SW 1271 (cell line): ENCODE measurements at regions not wholly inside any gene's neighbourhood (a gene's known extent, or its start where the extent isn't known, plus 50 kb on each side); places are given as distances from the start of the nearest gene placed in this dataset.
"Not testable (repeated sequence)": the region's sequence is repeated elsewhere in the genome, so short reads cannot be mapped to it uniquely, and the experiment has no call there.

ENCODE experiments used
- DNase-seq, 2 experiments: peaks; one replicate each; lab custom pipeline; 2025; lab: John Stamatoyannopoulos, UW

DNA sequence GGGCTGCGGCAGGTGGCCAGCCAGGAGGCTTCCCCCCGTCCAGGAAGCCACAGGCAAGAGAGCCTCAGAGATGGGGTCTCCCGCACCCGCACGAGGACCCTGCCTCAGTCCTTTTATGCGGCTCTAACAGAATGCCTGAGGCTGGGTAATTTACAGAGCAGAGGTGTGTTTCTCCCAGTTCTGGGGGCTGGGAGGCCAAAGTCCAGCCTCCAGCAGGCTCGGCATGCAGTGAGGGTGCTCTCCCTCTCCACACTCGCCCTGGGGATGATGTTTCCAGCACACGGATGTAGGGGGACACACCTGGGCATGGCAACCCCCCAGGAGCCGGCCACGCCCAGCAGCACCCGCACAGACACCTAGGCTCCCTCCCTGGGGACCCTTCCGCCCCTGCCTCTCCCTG is 95.4 kb upstream of the PPP1R26 start:
- DNase-seq = no peak

DNA sequence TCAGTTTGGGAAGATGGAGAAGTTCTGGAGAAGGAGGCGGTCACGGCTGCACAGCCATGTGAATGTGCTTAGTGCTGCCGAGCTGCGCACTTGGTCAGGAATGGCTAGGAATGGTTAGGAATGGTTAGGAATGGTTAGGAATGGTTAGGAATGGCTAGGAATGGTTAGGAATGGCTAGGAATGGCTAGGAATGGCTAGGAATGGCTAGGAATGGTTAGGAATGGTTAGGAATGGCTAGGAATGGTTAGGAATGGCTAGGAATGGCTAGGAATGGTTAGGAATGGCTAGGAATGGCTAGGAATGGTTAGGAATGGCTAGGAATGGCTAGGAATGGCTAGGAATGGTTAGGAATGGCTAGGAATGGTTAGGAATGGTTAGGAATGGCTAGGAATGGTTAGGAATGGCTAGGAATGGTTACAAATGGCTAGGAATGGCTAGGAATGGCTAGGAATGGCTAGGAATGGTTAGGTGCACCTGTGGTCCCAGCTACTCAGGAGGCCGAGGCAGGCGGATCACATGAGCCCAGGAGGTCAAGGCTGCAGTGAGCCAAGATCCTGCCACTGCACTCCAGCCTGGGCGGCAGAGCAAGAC is 94.7 kb upstream of the PPP1R26 start:
- not testable (repeated sequence) for DNase-seq

DNA sequence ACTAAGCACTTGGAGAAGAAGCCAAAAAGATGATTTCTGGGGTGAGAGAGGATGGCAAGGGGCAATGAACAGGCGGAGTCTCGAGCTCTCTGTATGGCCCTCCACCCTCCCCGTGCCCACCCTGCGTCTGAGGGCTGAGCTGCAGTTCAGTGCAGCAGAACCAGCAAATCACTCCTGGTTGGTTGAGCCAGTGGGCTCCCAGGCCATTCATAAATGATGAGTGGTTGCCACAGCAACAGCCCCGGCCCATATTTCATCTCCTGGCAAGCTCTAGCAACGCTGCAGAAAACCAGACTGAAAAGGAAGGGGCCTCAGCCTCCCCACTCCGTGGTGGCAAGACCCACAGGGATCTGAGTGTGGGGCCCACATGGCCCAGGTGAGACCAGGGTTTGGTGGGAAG is 93.8 kb upstream of the PPP1R26 start:
- no peak for DNase-seq

DNA sequence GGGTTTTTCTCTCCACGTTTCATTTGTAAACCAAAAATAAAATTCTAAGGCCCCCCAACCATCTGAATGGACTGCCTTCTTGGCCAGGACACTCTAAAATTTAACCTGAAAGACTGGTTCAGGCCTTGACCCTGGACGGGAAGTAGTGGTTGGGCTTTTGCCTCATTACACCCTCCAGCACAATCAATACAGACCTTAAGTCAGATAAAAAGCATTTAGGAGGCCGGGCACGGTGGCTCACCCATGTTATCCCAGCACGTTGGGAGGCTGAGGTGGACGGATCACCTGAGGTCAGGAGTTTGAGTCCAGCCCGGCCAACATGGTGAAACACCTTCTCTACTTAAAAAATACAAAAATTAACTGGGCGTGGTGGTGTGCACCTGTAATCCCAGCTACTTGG is 91.6 kb upstream of the PPP1R26 start:
- no peak for DNase-seq

DNA sequence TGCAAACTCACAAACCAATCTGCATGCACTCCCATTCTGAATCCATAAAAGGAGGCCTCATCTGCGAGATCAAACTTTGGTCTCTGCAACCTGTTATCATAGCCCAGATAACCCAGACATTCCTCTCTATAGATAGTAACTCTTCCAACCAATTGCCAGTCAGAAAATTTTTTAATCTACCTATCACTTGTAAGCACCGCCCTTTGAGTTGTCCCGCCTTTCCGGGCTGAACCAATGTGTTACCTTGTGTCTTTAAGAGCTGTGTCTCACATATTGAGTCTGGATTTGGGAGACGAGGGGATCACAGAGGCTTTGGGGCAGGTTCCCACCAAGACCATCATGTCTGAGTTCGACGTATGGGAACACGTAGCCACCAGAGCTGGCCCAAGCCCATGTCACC is 91.1 kb upstream of the PPP1R26 start:
- no peak for DNase-seq

DNA sequence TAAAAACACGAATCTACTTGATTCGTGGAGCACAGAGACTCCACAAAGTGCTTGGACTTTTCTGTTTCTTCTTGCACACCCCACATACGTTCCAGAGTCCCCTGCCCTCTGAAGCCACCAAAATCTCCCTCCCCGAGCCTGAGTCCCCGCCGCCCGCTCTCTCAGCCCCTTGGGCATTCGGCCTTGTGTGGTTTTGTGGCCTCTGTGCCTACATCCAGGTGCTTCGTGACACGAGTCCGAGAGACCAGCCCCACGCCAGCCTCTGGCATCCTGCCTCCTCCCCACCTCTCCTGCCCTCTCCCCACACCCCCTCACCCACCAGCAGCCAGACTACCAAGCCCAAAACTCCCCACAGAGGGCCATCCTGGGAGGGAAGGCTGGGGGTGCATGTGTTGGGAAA is 87.8 kb upstream of the PPP1R26 start:
- DNase-seq = no peak

DNA sequence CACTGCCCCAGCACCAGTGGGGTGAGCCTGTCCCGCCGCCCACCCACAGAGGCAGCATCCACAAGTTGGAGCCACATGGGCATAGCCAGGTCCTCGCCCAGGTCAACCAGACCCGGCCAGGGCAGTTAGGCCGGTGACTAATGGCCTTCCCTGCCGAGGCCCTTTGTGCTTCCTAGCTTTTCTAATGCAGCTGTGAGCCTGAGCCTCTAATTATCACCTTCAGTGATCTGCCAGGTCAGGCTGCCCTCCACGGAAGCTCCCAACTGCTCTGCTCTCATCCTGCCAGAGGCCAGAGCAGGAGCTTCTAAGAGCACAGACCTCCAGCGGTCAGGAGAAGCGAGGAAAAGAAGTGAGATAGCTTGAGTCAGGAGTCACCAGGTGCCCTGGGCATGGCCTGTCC is 87.1 kb upstream of the PPP1R26 start:
- DNase-seq = no peak

DNA sequence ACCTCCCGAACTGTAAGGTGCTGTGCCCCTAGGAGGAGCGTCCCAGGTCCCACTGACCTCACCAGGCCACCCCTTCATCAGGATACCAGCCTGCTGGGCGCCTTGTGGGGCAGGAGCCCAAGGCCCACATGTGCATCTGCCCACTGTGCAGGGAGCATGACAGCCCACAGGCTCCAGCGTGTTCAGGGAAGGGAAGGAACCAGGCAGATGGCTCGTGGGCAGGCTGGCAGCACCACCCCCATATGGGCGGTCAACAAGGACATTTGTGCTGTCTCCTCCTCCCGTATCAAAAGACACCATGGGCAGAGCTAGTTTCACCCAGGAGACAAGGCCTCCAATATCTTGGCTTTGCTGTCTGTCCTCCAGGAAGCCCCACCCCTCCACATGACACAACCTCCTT is 85.5 kb upstream of the PPP1R26 start:
- no peak for DNase-seq

DNA sequence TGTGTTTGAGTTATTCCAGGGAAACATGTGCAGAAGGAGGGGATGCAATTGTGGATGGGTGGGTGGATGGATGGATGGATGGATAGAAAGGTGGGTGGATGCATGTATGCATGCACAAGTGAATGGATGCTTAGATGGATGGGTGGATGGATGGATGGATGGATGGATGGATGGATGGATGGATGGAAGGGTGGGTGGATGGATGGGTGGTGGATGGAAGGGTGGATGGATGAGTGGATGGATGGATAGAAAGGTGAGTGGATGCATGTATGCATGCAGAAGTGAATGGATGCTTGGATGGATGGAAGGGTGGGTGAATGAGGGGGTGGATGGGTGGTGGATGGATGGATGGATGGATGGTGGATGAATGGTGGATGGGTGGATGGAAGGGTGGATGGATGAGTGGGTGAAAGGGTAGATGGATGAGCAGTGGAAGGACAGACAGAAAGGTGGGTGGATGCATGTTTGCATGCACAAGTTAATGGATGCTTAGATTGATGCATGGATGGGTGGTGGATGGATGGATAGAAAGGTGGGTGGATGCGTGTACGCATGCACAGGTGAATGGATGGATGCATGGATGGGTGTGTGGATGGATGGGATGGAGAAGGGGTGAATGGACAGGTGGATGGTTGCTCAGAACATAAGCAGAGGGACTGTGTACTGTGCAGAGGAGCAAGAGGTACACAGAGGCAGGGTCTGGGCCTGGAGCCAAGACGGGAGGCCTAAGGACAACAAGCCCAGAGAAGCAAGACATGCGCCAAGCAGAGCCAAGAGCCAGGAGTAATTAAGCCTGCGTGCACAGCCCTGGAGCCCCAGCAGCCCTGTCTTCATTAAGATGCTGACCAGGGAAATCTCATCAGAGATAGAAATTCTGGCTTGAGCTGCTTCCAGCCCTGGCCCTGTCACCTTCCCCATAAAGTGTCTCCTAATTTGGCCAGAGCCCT is 84.6 kb upstream of the PPP1R26 start:
- no peak for DNase-seq

DNA sequence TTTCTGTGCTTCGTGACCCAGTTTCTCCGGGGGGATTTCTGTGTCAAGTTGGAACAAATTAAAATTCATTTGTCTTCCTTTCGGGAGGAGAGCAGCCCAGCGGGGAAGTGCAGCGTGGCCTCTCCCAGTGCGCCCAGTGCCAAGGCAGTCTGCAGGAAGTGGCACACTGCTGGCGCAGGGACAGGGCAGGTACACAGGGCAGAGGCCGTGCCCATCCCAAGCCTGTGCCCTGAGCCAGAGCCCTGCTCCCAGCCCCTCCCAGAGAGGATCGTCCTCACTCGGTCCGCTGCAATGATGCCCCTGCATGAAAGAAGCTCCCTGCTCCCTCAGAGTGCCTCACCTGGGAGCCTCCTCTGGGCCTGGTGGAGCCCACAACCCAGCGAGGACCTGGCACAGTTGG is 82.4 kb upstream of the PPP1R26 start:
- no peak for DNase-seq

DNA sequence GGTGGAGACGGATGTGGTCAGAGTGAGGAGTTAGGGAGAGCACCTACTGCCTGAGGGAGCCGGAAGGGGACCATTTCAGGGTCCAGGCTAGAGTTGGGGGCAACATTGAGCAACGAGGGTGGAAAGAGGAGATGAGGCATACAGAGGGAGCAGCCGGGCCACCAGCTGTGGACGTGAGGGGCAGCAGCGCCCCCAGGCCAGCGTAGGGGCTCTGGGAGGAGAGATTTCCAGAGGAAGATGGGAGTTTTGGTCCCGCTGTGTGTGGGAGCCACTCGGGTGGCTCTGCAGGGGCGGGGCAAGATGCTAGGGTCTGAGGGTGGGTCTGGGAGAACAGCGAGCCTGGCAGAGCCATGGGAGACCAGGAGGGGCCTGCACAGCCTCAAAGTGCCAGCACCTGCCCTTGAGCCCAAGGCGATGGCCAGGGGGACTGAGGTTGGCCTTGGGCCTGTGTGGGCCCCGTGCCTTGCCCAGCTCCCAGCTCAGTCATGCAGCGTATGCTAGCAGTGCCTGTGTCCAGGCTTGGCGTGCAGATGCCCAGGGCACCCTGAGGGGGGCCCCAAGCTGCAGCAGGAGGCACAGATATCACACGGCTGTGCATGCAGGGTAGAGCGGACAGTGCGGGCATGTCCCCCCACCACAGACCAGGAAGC is 80.5 kb upstream of the PPP1R26 start:
- DNase-seq = no peak

DNA sequence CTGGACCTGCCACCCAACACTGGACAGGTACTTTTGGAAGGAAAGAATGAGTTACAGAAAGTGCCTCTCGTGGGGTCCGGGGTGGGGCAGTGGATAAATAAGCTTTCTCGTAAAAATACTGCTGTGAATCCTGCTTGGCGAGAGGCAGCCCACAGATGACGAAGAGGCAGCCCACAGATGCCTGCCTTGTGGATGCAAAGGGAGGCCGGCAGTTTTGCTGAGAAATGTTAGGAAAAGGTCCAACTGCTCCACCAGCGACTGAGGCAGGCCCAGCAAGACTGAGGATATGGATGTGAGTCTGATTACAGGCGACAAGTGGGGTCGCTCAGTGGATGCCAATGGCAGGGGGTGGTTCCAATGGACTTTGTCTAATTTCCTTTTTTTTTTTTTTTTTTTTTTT is 79.1 kb upstream of the PPP1R26 start:
- no peak for DNase-seq

DNA sequence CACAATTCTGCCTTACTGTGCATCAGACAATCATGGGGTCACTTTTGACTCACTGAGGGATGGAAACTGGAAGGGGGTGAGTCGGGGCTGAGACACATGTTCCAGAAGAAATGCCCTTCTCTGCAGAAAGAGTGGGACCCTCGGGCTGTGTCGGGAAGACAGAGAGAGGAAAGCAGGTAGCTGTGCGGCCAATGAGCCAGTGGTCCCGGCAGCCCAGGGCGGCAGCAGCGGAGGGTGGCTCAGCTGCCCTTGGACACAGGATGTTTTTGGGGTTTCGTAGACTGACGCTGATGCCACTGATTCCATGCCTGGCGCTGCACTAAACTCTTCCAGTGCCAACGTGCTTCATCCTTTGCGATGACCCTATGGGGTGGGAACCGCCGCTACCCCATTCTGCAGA is 78.4 kb upstream of the PPP1R26 start:
- no peak for DNase-seq

DNA sequence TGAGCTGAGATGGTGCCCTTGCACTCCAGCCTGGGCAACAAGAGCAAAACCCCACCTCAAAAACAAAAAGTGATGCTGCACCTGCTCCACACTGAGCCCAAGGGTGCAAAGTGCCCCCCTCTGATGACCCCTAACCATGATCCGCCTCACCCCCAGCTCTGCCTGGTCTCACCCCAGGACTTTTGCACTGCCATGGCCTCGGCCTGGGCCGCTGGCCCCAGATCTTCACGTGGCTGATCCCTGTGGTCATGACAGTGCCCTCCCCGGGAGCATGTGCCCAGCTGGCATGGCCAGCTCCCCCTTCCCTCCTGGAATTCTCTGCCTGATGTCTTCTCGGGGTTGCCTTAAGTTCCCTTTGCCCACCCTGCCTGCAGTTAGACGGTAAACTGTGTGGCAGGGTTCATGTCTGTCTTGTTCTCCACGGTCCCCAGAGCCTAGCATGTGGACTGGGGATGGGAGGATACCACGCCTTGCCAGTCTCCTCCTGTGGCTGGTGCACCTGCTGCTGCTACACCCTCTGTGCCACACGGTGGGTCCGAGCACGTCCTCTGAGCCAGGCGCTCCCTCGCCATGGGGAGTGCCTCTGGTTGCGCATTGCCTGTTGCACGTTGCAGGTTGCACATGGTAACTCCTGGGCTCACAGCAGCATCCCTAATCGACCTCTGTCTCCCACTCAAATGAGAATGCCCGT is 77.4 kb upstream of the PPP1R26 start:
- DNase-seq = no peak

DNA sequence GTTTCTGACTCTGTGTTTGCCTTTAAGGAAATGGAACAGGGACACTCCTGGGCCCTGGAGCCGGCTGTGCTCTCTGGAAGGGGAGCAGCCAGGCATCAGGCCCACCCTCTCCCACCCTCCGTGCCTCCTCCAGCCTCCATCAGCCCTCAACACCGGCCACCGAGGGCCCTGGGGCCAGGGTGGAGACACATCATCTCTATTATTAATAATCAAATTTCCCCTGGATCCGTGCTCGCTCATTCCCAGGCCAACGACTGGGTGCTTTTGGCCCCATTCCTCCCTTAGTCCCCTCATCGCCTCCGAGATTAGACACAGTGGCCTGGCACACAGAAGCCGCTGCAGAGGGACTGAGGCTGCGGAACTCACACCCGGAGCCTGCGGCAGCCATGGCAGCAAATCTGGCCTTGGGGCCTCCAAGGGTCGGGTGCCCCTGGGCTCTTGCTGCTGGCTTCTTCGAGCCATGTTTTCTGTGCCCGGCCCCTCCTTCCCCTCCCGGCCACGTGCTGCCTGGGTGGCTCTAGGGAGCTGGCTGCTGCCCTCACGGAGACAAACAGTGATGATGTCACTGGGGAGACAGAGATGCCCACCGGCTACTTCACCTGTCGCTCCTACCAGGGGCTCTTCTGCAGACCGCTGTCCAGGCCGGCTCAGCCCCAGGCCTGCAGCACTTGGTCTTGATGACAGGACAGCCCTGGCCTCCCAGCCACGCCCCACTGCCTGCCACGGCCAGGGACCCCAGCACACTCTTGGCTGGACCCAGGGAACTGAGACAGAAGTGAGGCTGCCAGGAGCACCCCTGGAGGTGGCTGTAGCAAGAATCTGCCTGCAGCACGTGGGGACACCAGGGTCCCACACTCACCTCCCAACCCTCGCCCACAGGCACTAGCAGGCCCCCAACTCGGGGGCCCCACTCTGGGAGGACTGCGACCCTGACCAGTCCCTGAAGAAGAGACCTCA is 76.6 kb upstream of the PPP1R26 start:
- no peak for DNase-seq

DNA sequence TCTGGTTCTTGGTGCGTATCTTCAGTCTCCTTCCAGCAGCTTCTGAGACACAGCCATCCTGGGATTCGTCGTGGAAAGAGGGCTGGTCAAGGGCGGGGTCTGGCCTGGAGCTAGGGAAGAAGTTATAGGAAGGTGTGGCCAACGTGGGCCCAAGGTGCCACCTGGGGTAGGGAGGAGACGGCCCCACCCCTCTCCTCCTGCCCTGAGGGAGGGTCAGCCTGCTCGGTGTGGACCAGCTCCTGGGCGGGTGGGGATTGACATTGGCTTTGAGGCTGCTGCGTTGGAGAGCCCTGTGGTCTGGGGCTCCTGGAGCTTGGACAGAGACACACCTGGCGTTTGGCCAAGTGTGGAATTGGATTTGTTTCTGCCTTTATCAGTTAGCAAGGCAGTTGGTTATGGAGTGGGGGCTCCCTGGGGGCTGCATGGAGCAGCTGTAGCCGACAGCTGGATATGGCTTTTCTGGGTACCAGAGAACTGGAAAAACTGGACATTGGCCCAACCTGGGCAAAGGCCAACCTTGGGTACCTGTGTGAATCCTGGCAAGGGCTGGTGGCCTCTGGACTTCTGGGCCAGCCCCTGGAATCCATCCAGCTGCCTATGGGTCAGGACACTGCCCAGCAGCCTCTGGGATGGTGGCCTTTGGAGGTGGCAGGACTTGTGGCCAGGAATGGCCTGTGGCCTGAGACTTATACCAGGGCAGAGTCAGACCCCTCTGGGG is 75.7 kb upstream of the PPP1R26 start:
- DNase-seq = no peak

DNA sequence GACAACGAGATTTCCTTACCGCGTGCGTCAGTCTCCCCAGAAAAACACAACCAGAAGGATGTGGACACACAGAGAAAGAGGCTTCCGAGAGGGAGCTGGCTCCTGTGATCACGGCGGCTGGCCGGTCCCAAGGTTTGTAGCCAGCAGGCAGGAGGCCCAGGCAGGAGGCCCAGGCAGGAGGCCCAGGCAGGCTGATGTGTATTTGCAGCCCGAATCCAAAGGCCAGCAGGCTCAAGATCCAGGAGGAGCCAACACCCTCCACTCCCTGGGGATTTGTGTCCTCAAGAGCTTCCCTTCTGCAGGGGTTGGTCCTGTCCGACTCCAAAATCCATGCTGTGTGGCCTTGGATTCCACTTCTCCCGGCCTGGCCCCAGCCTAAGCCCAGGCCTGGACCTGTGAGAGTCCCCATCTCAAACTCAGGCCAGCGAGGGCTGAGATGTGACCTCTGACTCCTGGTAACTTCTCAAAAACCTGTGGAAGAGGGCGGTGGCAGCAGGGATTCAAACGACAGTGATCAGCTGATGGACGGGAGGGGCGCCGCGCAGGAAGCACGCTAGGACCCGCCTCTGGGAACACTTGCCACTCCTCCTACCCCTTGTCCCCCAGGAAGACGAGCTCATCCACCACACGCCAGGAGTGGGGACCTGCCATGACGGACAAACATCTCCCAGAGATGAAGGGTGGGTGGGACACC is 75.0 kb upstream of the PPP1R26 start:
- DNase-seq = no peak

DNA sequence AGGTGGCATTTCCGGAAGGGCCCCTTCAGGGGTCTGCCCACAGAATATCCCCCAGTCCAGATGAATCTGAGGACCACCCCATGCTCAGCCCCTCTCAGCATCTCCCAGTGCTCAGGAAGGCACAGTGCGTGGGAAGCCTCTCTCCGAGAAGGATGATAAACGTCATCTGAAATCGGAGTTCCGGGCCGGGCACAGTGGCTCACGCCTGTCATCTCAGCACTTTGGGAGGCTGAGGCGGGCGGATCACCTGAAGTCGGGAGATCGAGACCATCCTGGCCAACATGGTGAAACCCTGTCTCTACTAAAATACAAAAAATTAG is 74.5 kb upstream of the PPP1R26 start:
- not testable (repeated sequence) for DNase-seq

DNA sequence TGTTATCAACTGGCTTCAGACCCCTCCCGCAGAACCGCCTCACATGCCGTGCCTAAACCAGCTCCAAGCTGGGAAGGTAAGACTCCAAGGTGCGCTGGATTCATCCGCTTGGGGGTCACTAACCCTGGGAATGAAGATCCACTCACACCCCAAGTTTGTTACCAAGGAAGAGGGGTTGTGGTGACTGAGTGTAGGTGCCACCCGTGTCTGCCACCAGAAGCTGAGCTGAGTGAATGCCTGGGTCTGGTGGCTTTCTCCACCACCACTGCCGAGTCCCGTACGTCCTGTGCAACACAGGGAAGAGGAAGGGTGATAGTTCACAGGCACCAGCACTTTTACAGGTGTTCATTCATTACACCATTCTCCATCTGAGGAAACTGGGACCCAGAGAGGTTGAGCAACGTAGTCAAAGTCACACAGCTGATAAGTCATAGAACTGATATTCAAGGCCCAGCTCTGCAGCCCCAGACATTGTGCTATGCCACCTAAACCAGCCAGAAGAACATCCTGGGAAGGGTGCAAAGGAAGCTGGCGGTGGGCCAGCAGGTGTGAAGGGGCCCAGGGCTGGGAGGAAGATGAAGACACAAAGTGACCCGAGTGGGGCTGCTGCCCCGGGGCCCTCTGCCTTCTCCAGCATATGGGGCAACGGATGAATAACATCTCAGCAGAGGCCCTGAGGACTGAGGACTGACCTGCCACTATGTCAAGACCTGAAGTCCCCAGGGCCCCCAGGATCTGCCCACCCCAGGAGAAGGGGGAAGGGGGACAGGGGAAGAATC is 70.9 kb upstream of the PPP1R26 start:
- DNase-seq = no peak
